BE2C (cell line): ENCODE measurements at regions not wholly inside any gene's neighbourhood (a gene's known extent, or its start where the extent isn't known, plus 50 kb on each side); places are given as distances from the start of the nearest gene placed in this dataset.

Experiments used
- DNase-seq: peaks from one replicate; pipeline ENCODE4 v3.0.0-alpha.2; 2020
- H3K27me3 ChIP-seq: fragments of 250-450 bp; sonication (Bioruptor Pico); 2 replicates; pipeline ENCODE4 v1.5.1; 2020; ENCODE audit warnings: mild to moderate bottlenecking
- H3K36me3 ChIP-seq: fragments of 250-450 bp; sonication (Bioruptor Pico); 2 replicates; pipeline ENCODE4 v1.5.1; 2020; ENCODE audit warnings: mild to moderate bottlenecking
- H3K4me1 ChIP-seq: fragments of 250-450 bp; sonication (Bioruptor Pico); 2 replicates; pipeline ENCODE4 v1.5.1; 2020
- H3K4me3 ChIP-seq: 2 replicates; pipeline ENCODE4 v1.5.1; 2011; ENCODE audit warnings: low read depth, low read length
- H3K9me3 ChIP-seq: fragments of 250-450 bp; sonication (Bioruptor Pico); 2 replicates; pipeline ENCODE4 v1.5.1; 2020
- TF ChIP-seq, protein P1 (sequence below): IDR thresholded peaks from 2 replicates; pipeline ENCODE4 v1.5.1; 2012; ENCODE audit warnings: mild to moderate bottlenecking, low read depth, low read length

DNA sequence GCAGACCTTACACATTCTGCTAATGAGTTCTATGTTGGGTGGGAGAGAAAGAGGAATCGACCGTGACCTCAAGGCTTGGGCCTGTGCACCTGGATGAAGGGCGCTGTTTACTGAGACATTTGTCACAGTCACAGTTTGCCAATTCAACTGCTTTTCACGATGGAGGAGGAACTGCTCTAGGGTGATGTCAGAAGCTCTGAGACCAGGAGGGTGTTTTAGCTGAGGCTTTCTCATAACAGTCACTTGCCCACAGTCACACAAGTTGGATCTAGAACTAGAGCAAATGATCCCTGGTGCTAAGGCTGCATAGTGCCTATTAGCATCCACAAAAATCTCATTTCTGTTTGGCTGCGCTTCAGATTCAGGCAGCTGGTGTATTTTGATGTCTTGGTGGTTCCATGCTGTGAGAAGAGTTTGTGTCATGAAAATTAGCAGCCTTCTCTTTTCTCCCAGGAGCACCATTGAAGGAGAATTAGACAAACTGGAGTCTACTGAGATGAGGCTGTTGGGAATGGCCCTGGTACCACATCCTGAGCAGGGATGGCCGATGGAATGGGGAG, 83.3 kb upstream of the TGM3 start:
- DNase-seq: no peak
- no peaks in the 10 kb centered on the region for H3K4me1 ChIP-seq
- TF ChIP-seq, protein P1, sequence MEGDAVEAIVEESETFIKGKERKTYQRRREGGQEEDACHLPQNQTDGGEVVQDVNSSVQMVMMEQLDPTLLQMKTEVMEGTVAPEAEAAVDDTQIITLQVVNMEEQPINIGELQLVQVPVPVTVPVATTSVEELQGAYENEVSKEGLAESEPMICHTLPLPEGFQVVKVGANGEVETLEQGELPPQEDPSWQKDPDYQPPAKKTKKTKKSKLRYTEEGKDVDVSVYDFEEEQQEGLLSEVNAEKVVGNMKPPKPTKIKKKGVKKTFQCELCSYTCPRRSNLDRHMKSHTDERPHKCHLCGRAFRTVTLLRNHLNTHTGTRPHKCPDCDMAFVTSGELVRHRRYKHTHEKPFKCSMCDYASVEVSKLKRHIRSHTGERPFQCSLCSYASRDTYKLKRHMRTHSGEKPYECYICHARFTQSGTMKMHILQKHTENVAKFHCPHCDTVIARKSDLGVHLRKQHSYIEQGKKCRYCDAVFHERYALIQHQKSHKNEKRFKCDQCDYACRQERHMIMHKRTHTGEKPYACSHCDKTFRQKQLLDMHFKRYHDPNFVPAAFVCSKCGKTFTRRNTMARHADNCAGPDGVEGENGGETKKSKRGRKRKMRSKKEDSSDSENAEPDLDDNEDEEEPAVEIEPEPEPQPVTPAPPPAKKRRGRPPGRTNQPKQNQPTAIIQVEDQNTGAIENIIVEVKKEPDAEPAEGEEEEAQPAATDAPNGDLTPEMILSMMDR: no peak

DNA sequence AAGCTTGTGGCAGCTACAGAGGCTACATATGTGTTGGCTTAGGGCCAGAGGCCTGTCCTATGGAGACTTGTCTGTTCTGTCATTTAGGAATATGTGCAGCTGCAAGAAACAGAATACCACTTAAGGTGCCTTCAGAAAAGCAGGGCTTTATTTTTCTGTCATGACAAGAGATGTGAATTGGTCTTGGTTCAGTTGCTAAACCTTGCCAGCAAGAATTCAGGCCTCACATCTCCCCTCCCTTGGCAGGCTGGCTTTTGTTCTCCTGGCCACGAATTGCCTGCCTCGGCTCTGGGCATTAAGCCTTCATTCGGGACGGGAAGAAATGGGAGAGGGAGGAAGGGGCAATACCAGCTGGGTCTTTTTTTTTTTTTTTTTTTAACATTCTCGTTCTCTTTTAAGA, 82.4 kb upstream of the TGM3 start:
- TF ChIP-seq, protein P1: no peak
- peaks cover 4% of the 10 kb centered on the region for H3K27me3 ChIP-seq
- no peak for DNase-seq

More for the DNA sequence above, 83.3 kb upstream of the TGM3 start:
- Histone ChIP-seq H3K4me3 (no peak overlapping the region), H3K36me3 (no peaks in the 10 kb centered on the region), H3K27me3 (peaks cover 12% of the 10 kb centered on the region), H3K9me3 (no peaks in the 10 kb centered on the region)

DNA sequence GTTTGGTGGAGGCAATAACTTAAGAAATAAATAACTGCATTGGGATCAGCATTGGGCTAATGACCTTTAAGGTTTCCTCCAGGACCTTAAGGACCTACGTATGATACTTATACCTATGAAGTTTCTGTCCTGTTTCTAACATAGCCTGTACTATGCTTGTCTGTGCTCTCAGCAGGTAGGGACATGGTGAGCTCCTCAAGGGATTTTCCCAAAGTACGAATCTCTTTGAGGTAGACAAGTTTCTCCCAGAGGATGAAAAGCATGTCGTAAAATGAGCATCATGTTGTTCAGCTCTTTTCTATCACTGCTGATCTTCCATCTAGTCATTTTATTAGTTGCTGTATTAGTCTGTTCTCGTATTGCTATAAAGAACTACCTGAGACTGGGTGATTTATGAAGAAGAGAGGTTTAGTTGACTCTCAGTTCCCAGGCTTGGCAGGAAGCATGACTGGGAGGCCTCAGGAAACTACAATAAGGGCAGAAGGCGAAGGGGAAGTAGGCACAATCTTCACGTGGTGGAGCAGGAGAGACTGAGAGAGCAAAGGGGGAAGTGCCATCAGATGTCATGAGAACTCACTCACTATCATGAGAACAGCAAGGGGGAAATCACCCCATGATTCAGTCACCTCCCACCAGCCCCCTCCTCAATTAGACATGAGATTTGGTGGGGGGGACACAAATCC, 77.8 kb upstream of the TGM3 start:
- no peaks in the 10 kb centered on the region for H3K9me3 ChIP-seq
- no peaks in the 10 kb centered on the region for H3K27me3 ChIP-seq
- TF ChIP-seq, protein P1: no peak
- H3K4me1 ChIP-seq: no peaks in the 10 kb centered on the region
- no peak overlapping the region for H3K4me3 ChIP-seq
- no peak for DNase-seq
- H3K36me3 ChIP-seq: no peaks in the 10 kb centered on the region

More for the DNA sequence above, 82.4 kb upstream of the TGM3 start:
- Histone ChIP-seq H3K36me3 (no peaks in the 10 kb centered on the region), H3K9me3 (no peaks in the 10 kb centered on the region), H3K4me1 (no peaks in the 10 kb centered on the region), H3K4me3 (no peak overlapping the region)

DNA sequence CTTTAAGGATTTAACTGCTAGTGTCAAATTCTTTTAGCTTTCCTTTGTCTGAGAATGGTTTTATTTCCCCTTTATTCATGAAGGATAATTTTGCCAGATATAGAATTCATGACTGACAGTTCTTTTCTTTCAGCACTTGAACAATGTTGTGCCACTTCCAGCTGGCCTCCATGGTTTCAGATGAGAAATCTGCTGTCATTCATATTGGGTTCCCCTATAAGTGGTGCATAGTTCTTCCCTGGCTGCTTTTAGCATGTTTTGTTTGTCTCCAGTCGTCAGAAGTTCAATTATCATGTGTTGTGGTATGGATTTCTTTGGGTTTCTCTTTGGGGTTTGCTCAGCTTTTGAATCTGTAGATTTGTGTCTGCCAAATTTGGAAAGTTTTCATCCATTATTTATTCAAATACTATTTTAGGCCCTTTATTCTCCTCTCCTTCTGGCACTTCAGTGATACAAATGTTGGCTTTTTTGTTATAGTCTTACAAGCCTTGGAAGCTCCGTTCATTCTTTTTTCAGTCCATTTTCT, 76.3 kb upstream of the TGM3 start:
- DNase-seq: no peak
- H3K9me3 ChIP-seq: no peaks in the 10 kb centered on the region
- no peaks in the 10 kb centered on the region for H3K27me3 ChIP-seq
- no peaks in the 10 kb centered on the region for H3K36me3 ChIP-seq
- TF ChIP-seq, protein P1: no peak
- no peaks in the 10 kb centered on the region for H3K4me1 ChIP-seq
- no peak overlapping the region for H3K4me3 ChIP-seq

DNA sequence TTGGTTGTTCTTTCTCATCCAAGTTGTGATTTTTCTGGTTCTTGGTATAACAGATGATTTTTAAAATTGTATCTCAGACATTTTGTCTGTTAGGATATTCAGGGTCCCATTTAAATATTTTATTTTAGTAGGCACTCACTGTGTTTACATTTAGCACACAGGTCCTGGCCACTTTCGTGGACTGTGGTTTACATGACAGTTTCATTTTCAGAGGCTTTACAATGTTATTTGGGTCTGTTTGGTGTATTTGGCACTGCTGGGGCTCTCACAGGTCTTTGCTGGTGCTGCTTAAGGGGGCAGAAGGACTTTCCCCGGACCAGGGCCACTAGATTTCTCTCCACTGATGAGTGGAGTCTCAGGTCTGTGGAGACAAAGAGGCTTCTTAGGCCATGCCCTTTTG, 75.5 kb upstream of the TGM3 start:
- Histone ChIP-seq H3K36me3 (no peaks in the 10 kb centered on the region), H3K4me1 (no peaks in the 10 kb centered on the region), H3K9me3 (no peaks in the 10 kb centered on the region), H3K4me3 (no peak overlapping the region), H3K27me3 (no peaks in the 10 kb centered on the region)
- no peak for DNase-seq
- TF ChIP-seq, protein P1: no peak

DNA sequence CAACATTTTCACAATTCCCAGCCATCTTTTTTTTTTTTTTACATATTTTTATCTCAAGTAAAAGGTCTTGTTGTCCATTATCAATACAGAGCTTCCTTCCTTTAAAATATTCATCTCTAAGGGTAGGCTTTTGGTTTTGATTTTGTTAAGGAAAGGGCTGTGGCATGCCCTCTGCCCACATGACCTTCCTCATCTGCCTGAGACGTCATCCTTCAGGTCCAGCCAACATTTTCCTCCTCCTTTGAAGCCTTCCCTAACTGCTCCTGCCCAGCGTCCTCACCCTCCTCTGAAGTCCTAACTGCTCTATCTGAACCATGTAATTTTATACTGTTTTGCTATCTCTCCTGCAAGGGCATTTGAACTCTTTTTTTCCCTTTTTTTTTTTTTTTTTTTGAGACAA, 73.9 kb upstream of the TGM3 start:
- Histone ChIP-seq H3K4me3 (no peak overlapping the region), H3K4me1 (no peaks in the 10 kb centered on the region), H3K9me3 (no peaks in the 10 kb centered on the region), H3K36me3 (no peaks in the 10 kb centered on the region), H3K27me3 (no peaks in the 10 kb centered on the region)
- TF ChIP-seq, protein P1: no peak
- DNase-seq: no peak
